ENCODE measurements at regions not wholly inside any gene's neighbourhood (a gene's known extent, or its start where the extent isn't known, plus 50 kb on each side); places are given as distances from the start of the nearest gene placed in this dataset.

DNA sequence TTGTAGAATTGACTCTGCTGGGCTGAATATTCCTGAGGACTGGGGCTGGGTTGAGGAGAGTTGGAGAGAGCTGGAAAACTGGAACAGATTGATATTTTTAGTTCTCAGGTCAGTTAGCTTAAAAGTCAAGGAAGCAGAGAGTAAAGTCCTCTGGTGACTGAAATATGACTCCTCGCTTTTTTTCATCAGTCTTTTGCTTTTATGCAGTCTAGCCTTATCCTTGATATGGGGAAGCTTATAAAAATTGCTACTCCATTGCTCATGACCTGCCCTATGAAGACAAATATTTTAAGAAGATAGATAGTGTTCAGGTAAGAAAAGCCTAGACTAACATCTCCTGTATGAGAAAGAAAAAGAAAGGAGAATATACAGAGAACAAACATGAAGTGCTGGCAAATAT, 152.7 kb downstream of the C4orf33 start:
- no peaks in the 10 kb centered on the region for H3K9me1 ChIP-seq (ENCODE audit: control insufficient read depth, insufficient read depth, low read length)
- no peaks in the 10 kb centered on the region for H4K20me1 ChIP-seq (replicated peaks; ENCODE audit: control insufficient read depth, insufficient read depth, low read length)
- H3K36me3 ChIP-seq (ENCODE audit: control insufficient read depth, insufficient read depth, low read length): no peaks in the 10 kb centered on the region
- H3K4me3 ChIP-seq: no peak overlapping the region
- H3K79me2 ChIP-seq (ENCODE audit: control insufficient read depth, insufficient read depth, low read length): no peaks in the 10 kb centered on the region
- ATAC-seq: no peak
- intact Hi-C loops (cut with micrococcal nuclease): no loop called here
- DNase-seq (ENCODE audit: extremely low read depth in 1 of 4, low spot score in 3 of 4): no peak
- peaks cover 0 to 5% of the 10 kb centered on the region in 2 experiments; a peak in 2 of 5 replicates for H3K27me3 ChIP-seq (ENCODE audit: control insufficient read depth in 2 of 2, insufficient read depth in 2 of 2, low read length in 2 of 2)
- H3K27ac ChIP-seq (ENCODE audit: extremely low read depth, low read depth, low read length): no peak overlapping the region
- no peak overlapping the region for H3K4me2 ChIP-seq (ENCODE audit: insufficient read depth, low read length)
- ChIA-PET POLR2A (interaction anchor here (1.0 kb wide), 1 partner anchor 19 kb away, joined by 3 read pairs; no protein-coding TSS in a partner anchor), CTCF (ENCODE audit: low intra/inter-chr PET ratio) (no interaction called here)
- no peak for FAIRE-seq
- no peaks in the 10 kb centered on the region for H3K9me3 ChIP-seq (replicated peaks; ENCODE audit: control insufficient read depth, insufficient read depth, low read depth, low read length)
- no TSS peak for BruUV-seq (replicated peaks)
- H3K9ac ChIP-seq (ENCODE audit: insufficient read depth in 1 of 2, low read depth in 2 of 2, low read length in 2 of 2): no peak overlapping the region
- 0% methylated on average over 1 of the region's 1 CpG for WGBS (ENCODE audit: insufficient coverage, low coverage, missing lambda C conversion rate)
- TF ChIP-seq EGR1 (conservative IDR thresholded peaks at IDR 0.05) (no peak), GTF2F1 (IDR thresholded peaks at IDR 0.05; ENCODE audit: low read depth, low read length) (no peak), PHF20 (IDR thresholded peaks at IDR 0.05; ENCODE audit: partially characterized antibody) (no peak), HNRNPUL1 (IDR thresholded peaks at IDR 0.05; ENCODE audit: low read length) (no peak), MXI1 (IDR thresholded peaks at IDR 0.05; ENCODE audit: low read depth, low read length) (no peak), NRF1 (conservative IDR thresholded peaks at IDR 0.05 in 1 of 2, IDR thresholded peaks at IDR 0.05 in 1 of 2) (no peak), RAD51 (IDR thresholded peaks at IDR 0.05; ENCODE audit: borderline replicate concordance, low read depth) (no peak), ZC3H8 (IDR thresholded peaks at IDR 0.05) (no peak), CHAMP1 (IDR thresholded peaks at IDR 0.05) (no peak), RFX5 (IDR thresholded peaks at IDR 0.05; ENCODE audit: low read depth, low read length) (no peak)
- TF ChIP-seq, protein P1, sequence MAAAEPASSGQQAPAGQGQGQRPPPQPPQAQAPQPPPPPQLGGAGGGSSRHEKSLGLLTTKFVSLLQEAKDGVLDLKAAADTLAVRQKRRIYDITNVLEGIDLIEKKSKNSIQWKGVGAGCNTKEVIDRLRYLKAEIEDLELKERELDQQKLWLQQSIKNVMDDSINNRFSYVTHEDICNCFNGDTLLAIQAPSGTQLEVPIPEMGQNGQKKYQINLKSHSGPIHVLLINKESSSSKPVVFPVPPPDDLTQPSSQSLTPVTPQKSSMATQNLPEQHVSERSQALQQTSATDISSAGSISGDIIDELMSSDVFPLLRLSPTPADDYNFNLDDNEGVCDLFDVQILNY (CRISPR knock-in tag; IDR thresholded peaks at IDR 0.05): no peak
- TF ChIP-seq, protein P2, sequence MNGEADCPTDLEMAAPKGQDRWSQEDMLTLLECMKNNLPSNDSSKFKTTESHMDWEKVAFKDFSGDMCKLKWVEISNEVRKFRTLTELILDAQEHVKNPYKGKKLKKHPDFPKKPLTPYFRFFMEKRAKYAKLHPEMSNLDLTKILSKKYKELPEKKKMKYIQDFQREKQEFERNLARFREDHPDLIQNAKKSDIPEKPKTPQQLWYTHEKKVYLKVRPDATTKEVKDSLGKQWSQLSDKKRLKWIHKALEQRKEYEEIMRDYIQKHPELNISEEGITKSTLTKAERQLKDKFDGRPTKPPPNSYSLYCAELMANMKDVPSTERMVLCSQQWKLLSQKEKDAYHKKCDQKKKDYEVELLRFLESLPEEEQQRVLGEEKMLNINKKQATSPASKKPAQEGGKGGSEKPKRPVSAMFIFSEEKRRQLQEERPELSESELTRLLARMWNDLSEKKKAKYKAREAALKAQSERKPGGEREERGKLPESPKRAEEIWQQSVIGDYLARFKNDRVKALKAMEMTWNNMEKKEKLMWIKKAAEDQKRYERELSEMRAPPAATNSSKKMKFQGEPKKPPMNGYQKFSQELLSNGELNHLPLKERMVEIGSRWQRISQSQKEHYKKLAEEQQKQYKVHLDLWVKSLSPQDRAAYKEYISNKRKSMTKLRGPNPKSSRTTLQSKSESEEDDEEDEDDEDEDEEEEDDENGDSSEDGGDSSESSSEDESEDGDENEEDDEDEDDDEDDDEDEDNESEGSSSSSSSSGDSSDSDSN (IDR thresholded peaks at IDR 0.05; ENCODE audit: borderline replicate concordance in 1 of 2, low read depth in 2 of 2, low read length in 2 of 2): no peak
- in situ Hi-C loops (cut with MboI): no loop called here
- no peak overlapping the region for H2AFZ ChIP-seq (ENCODE audit: low read depth, low read length)
- H3K4me1 ChIP-seq (replicated peaks in 1 of 2; ENCODE audit: control insufficient read depth in 2 of 2, insufficient read depth in 2 of 2, low read length in 2 of 2): no peaks in the 10 kb centered on the region
